ENCODE measurements at regions not wholly inside any gene's neighbourhood (a gene's known extent, or its start where the extent isn't known, plus 50 kb on each side); places are given as distances from the start of the nearest gene placed in this dataset.

GRCh38 chr9:134489621-134490408 lies 151.8 kb upstream of the COL5A1 start:
- no peak for ATAC-seq

GRCh38 chr9:134490446-134490845 lies 151.2 kb upstream of the COL5A1 start:
- TF ChIP-seq ZNF8 (CRISPR knock-in tag; IDR thresholded peaks at IDR 0.05) (no peak), PATZ1 (CRISPR knock-in tag; IDR thresholded peaks at IDR 0.05; ENCODE audit: borderline replicate concordance) (no peak), CSRNP3 (CRISPR knock-in tag; IDR thresholded peaks at IDR 0.05) (no peak), OSR1 (CRISPR knock-in tag; IDR thresholded peaks at IDR 0.05) (no peak), ARNTL (CRISPR knock-in tag; IDR thresholded peaks at IDR 0.05; ENCODE audit: borderline replicate concordance, low read depth) (no peak), TSHZ2 (CRISPR knock-in tag; IDR thresholded peaks at IDR 0.05) (no peak), ISL1 (CRISPR knock-in tag; IDR thresholded peaks at IDR 0.05) (no peak)
- ATAC-seq: no peak

More at GRCh38 chr9:134489621-134490408, 151.8 kb upstream of the COL5A1 start:
- no peak for TF ChIP-seq ZC3H10 (CRISPR knock-in tag; IDR thresholded peaks at IDR 0.05)
- no peak for TF ChIP-seq ZFP30 (CRISPR knock-in tag; IDR thresholded peaks at IDR 0.05)
- no peak for TF ChIP-seq SNAI2 (CRISPR knock-in tag; IDR thresholded peaks at IDR 0.05)
- TF ChIP-seq CSRNP3 (CRISPR knock-in tag; IDR thresholded peaks at IDR 0.05): no peak
- no peak for TF ChIP-seq CREB5 (CRISPR knock-in tag; IDR thresholded peaks at IDR 0.05; ENCODE audit: low read depth)
- TF ChIP-seq OSR1 (CRISPR knock-in tag; IDR thresholded peaks at IDR 0.05): no peak
- no peak for TF ChIP-seq ISL1 (CRISPR knock-in tag; IDR thresholded peaks at IDR 0.05)
- TF ChIP-seq TCF4 (CRISPR knock-in tag; IDR thresholded peaks at IDR 0.05; ENCODE audit: borderline replicate concordance): no peak
- no peak for TF ChIP-seq ZFP3 (CRISPR knock-in tag; IDR thresholded peaks at IDR 0.05)
- TF ChIP-seq TSHZ2 (CRISPR knock-in tag; IDR thresholded peaks at IDR 0.05): no peak
- no peak for TF ChIP-seq POU6F1 (CRISPR knock-in tag; IDR thresholded peaks at IDR 0.05; ENCODE audit: borderline replicate concordance, low read depth)

Data from SK-N-SH treated with all-trans-retinoic acid at 6 μM for 48 hours (cell line).